Neural cell (in vitro differentiated cells): ENCODE measurements at regions not wholly inside any gene's neighbourhood (a gene's known extent, or its start where the extent isn't known, plus 50 kb on each side); places are given as distances from the start of the nearest gene placed in this dataset.
"Not testable (repeated sequence)": the region's sequence is repeated elsewhere in the genome, so short reads cannot be mapped to it uniquely, and the experiment has no call there.

ENCODE experiments used
- H2AFZ ChIP-seq: fragments of 200-600, 300-800 bp; sonication (generic), shearing (Covaris generic); 2 replicates; pipeline ENCODE4 v1.6.0; 2014; ENCODE audit warnings: low read depth, mild to moderate bottlenecking, antibody characterized with exemption, low read length, moderate library complexity
- H3F3A ChIP-seq: fragments of 200-600 bp; shearing (Covaris generic); 2 replicates; pipeline ENCODE4 v1.6.1; 2016; ENCODE audit warnings: mild to moderate bottlenecking, moderate library complexity, mixed read lengths, antibody characterized with exemption, low read length; ENCODE audit not compliant: insufficient read depth, poor library complexity, severe bottlenecking
- H3K27ac ChIP-seq: fragments of 200-600, 300-800 bp; sonication (generic), shearing (Covaris generic); 2 replicates; pipeline ENCODE4 v1.5.1; 2014; ENCODE audit warnings: mild to moderate bottlenecking, low read length, moderate library complexity
- H3K27me3 ChIP-seq: fragments of 300-800, 200-600 bp; sonication (generic), shearing (Covaris generic); 2 replicates; pipeline ENCODE4 v1.6.0; 2014; ENCODE audit warnings: mild to moderate bottlenecking, low read depth, low read length, moderate library complexity; ENCODE audit not compliant: insufficient read depth
- H3K36me3 ChIP-seq: fragments of 300-800, 200-600 bp; sonication (generic), shearing (Covaris generic); 2 replicates; pipeline ENCODE4 v1.5.1; 2014; ENCODE audit warnings: mild to moderate bottlenecking, antibody characterized with exemption, low read length, moderate library complexity; ENCODE audit not compliant: insufficient read depth
- H3K4me2 ChIP-seq: fragments of 300-800, 200-600 bp; sonication (generic), shearing (Covaris generic); 2 replicates; pipeline ENCODE4 v1.6.0; 2014; ENCODE audit warnings: mild to moderate bottlenecking, low read length
- H3K4me3 ChIP-seq: fragments of 300-800, 200-600 bp; sonication (generic), shearing (Covaris generic); 2 replicates; pipeline ENCODE4 v1.5.1; 2014; ENCODE audit warnings: mild to moderate bottlenecking, low read length, moderate library complexity
- H3K79me2 ChIP-seq: fragments of 200-600 bp; shearing (Covaris generic); replicated peaks from 2 replicates; pipeline ENCODE4 v1.6.0; 2014; ENCODE audit warnings: mild to moderate bottlenecking, low read length, moderate library complexity; ENCODE audit not compliant: insufficient read depth
- H3K9ac ChIP-seq: fragments of 300-800, 200-600 bp; sonication (generic), shearing (Covaris generic); 2 replicates; pipeline ENCODE4 v1.6.1; 2016; ENCODE audit warnings: mild to moderate bottlenecking, low read length, mixed read lengths
- H3K9me2 ChIP-seq: fragments of 200-600 bp; shearing (Covaris generic); 2 replicates; pipeline ENCODE4 v1.6.1; 2016; ENCODE audit warnings: mild to moderate bottlenecking, low read length, mixed read lengths; ENCODE audit not compliant: insufficient read depth
- H3K9me3 ChIP-seq: fragments of 200-600, 300-800 bp; sonication (generic), shearing (Covaris generic); 2 replicates; pipeline ENCODE4 v1.6.1; 2016; ENCODE audit warnings: mild to moderate bottlenecking, mixed run types, low read length, moderate library complexity, mixed read lengths
- H4K20me1 ChIP-seq: fragments of 200-600 bp; shearing (Covaris generic); 2 replicates; pipeline ENCODE4 v1.6.1; 2016; ENCODE audit warnings: mild to moderate bottlenecking, mixed run types; ENCODE audit not compliant: insufficient read depth
- EP300 ChIP-seq: fragments of 450-650 bp; conservative IDR thresholded peaks from 2 replicates; pipeline ENCODE4 v1.6.1; 2014; ENCODE audit warnings: antibody characterized with exemption, mild to moderate bottlenecking, moderate library complexity; ENCODE audit not compliant: poor library complexity, severe bottlenecking
- EZH2 ChIP-seq: fragments of 200-600, 300-800 bp; shearing (Covaris generic), sonication (generic); IDR thresholded peaks from 2 replicates; pipeline ENCODE4 v1.6.1; 2014; ENCODE audit warnings: antibody characterized with exemption, low read length, borderline replicate concordance, mild to moderate bottlenecking; ENCODE audit not compliant: insufficient read depth, poor library complexity, severe bottlenecking
- MXI1 ChIP-seq: fragments of 450-650 bp; conservative IDR thresholded peaks from 2 replicates; pipeline ENCODE4 v1.6.1; 2014; ENCODE audit warnings: antibody characterized with exemption, mild to moderate bottlenecking; ENCODE audit not compliant: poor library complexity, severe bottlenecking
- POLR2AphosphoS5 ChIP-seq: IDR thresholded peaks from 2 replicates; pipeline ENCODE4 v1.6.1; 2012
- RAD21 ChIP-seq: fragments of 450-650 bp; conservative IDR thresholded peaks from 2 replicates; pipeline ENCODE4 v1.6.1; 2014; ENCODE audit warnings: antibody characterized with exemption, mild to moderate bottlenecking, moderate library complexity
- SMC3 ChIP-seq: fragments of 450-650 bp; conservative IDR thresholded peaks from 2 replicates; pipeline ENCODE4 v1.6.1; 2014; ENCODE audit warnings: antibody characterized with exemption, mild to moderate bottlenecking, moderate library complexity; ENCODE audit not compliant: poor library complexity
- TAF1 ChIP-seq: IDR thresholded peaks from 2 replicates; pipeline ENCODE4 v1.6.1; 2012; ENCODE audit warnings: low read depth
- TF ChIP-seq, protein P1 (sequence below): IDR thresholded peaks from 2 replicates; pipeline ENCODE4 v1.6.1; 2012; ENCODE audit warnings: borderline replicate concordance
- TF ChIP-seq, protein P2 (sequence below): fragments of 450-650 bp; IDR thresholded peaks from 2 replicates; pipeline ENCODE4 v1.5.1; 2014; ENCODE audit warnings: antibody characterized with exemption, mild to moderate bottlenecking, moderate library complexity; ENCODE audit not compliant: poor library complexity, severe bottlenecking

DNA sequence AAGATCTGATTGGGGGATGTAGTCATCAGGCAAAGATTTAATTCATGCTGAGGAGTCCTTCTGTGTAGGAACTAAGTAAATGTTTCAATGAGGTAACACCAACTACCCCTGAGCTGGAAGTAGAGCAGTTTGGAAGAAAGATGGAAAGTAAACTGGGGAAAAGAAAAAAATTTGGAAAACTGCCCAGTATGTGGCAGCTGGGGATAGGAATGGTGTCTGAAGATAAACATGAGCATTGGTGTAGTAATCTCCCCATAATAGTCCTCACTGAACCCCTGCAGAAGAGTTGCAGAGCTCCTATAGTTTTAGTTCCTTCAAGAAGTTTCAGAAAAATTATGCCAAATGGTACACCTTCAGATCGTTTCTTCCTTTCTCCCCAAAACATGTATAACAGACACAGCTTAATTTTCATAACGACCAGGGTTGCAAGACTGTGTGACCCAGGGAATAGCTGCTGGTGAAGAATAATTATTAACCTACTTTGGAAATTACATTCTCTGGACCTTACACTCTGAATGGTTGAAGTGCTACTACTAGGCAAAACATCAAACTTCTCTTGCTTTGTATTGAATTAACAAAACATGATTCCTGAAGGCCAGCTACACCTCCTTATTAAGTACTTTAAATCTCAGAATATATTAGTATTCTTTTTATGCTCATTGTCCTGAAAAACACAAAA is 446.4 kb upstream of the NRG3 start:
- no peaks in the 10 kb centered on the region for H3K9me3 ChIP-seq
- no peak overlapping the region for H3K4me3 ChIP-seq
- no peak for TF ChIP-seq RAD21
- no peak for TF ChIP-seq POLR2AphosphoS5
- TF ChIP-seq MXI1: no peak
- no peak for TF ChIP-seq EP300
- TF ChIP-seq TAF1: no peak
- TF ChIP-seq, protein P1, sequence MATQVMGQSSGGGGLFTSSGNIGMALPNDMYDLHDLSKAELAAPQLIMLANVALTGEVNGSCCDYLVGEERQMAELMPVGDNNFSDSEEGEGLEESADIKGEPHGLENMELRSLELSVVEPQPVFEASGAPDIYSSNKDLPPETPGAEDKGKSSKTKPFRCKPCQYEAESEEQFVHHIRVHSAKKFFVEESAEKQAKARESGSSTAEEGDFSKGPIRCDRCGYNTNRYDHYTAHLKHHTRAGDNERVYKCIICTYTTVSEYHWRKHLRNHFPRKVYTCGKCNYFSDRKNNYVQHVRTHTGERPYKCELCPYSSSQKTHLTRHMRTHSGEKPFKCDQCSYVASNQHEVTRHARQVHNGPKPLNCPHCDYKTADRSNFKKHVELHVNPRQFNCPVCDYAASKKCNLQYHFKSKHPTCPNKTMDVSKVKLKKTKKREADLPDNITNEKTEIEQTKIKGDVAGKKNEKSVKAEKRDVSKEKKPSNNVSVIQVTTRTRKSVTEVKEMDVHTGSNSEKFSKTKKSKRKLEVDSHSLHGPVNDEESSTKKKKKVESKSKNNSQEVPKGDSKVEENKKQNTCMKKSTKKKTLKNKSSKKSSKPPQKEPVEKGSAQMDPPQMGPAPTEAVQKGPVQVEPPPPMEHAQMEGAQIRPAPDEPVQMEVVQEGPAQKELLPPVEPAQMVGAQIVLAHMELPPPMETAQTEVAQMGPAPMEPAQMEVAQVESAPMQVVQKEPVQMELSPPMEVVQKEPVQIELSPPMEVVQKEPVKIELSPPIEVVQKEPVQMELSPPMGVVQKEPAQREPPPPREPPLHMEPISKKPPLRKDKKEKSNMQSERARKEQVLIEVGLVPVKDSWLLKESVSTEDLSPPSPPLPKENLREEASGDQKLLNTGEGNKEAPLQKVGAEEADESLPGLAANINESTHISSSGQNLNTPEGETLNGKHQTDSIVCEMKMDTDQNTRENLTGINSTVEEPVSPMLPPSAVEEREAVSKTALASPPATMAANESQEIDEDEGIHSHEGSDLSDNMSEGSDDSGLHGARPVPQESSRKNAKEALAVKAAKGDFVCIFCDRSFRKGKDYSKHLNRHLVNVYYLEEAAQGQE: no peak
- TF ChIP-seq SMC3: no peak
- TF ChIP-seq, protein P2, sequence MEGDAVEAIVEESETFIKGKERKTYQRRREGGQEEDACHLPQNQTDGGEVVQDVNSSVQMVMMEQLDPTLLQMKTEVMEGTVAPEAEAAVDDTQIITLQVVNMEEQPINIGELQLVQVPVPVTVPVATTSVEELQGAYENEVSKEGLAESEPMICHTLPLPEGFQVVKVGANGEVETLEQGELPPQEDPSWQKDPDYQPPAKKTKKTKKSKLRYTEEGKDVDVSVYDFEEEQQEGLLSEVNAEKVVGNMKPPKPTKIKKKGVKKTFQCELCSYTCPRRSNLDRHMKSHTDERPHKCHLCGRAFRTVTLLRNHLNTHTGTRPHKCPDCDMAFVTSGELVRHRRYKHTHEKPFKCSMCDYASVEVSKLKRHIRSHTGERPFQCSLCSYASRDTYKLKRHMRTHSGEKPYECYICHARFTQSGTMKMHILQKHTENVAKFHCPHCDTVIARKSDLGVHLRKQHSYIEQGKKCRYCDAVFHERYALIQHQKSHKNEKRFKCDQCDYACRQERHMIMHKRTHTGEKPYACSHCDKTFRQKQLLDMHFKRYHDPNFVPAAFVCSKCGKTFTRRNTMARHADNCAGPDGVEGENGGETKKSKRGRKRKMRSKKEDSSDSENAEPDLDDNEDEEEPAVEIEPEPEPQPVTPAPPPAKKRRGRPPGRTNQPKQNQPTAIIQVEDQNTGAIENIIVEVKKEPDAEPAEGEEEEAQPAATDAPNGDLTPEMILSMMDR: no peak
- TF ChIP-seq EZH2: no peak
- no peaks in the 10 kb centered on the region for H3K9me2 ChIP-seq
- H3K4me2 ChIP-seq: no peak overlapping the region
- H3K36me3 ChIP-seq: no peaks in the 10 kb centered on the region
- no peaks in the 10 kb centered on the region for H3K27me3 ChIP-seq
- H3K27ac ChIP-seq: no peak overlapping the region
- no peaks in the 10 kb centered on the region for H3F3A ChIP-seq
- H3K79me2 ChIP-seq: no peaks in the 10 kb centered on the region
- H4K20me1 ChIP-seq: no peaks in the 10 kb centered on the region
- H3K9ac ChIP-seq: no peak overlapping the region
- no peak overlapping the region for H2AFZ ChIP-seq

DNA sequence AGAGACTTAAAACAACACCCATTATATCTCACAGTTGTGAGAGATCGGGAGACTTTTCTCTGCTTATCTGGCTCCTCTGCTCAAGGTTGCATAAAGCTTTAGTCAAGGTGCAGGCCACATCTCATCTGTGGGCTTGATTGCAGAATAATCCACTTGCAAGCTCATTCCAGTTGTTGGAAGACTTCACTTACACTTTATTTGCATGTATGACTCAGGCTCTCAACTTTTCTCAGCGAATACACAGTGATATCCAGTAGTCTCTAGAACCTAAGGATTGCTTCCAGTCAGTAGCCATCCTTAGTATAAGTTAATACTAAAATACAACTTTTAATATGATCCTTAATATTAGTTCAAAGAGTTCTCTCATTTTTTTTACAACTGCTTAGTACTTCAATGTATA is 435.5 kb upstream of the NRG3 start:
- Histone ChIP-seq H3K36me3 (no peaks in the 10 kb centered on the region), H3K79me2 (no peaks in the 10 kb centered on the region), H3K4me2 (no peak overlapping the region), H3K9me2 (no peaks in the 10 kb centered on the region), H3K27ac (no peak overlapping the region), H3K4me3 (no peak overlapping the region), H3K27me3 (no peaks in the 10 kb centered on the region), H3K9me3 (no peaks in the 10 kb centered on the region), H3K9ac (no peak overlapping the region), H4K20me1 (no peaks in the 10 kb centered on the region), H2AFZ (no peak overlapping the region), H3F3A (no peaks in the 10 kb centered on the region)
- TF ChIP-seq EP300 (no peak), TAF1 (no peak), POLR2AphosphoS5 (no peak), EZH2 (no peak), SMC3 (no peak), MXI1 (no peak), RAD21 (no peak)
- TF ChIP-seq, protein P1: no peak
- TF ChIP-seq, protein P2: no peak

DNA sequence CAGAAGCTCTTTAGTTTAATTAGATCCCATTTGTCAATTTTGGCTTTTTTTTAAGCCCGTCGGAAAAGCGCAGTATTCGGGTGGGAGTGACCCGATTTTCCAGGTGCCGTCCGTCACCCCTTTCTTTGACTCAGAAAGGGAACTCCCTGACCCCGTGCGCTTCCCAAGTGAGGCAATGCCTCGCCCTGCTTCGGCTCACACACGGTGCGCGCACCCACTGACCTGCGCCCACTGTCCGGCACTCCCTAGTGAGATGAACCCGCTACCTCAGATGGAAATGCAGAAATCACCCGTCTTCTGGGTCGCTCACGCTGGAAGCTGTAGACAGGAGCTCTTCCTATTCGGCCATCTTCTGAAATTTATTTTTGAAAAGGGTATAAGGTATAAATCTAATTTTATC is 433.4 kb upstream of the NRG3 start:
- not testable (repeated sequence) for H4K20me1 ChIP-seq, H3K4me3 ChIP-seq, H3K27me3 ChIP-seq, H2AFZ ChIP-seq, H3K4me2 ChIP-seq, H3K9me2 ChIP-seq, H3K27ac ChIP-seq, H3K9me3 ChIP-seq, H3K9ac ChIP-seq, H3K79me2 ChIP-seq, H3F3A ChIP-seq, H3K36me3 ChIP-seq
